HG02981 (cell line): ENCODE measurements at regions not wholly inside any gene's neighbourhood (a gene's known extent, or its start where the extent isn't known, plus 50 kb on each side); places are given as distances from the start of the nearest gene placed in this dataset.

ENCODE experiments used
- ATAC-seq: cut with Tn5 transposase; IDR thresholded peaks from one replicate; pipeline ENCODE4 v1.9.1; 2021; ENCODE audit warnings: mild to moderate bottlenecking, moderate library complexity; ENCODE audit not compliant: unreplicated experiment

DNA sequence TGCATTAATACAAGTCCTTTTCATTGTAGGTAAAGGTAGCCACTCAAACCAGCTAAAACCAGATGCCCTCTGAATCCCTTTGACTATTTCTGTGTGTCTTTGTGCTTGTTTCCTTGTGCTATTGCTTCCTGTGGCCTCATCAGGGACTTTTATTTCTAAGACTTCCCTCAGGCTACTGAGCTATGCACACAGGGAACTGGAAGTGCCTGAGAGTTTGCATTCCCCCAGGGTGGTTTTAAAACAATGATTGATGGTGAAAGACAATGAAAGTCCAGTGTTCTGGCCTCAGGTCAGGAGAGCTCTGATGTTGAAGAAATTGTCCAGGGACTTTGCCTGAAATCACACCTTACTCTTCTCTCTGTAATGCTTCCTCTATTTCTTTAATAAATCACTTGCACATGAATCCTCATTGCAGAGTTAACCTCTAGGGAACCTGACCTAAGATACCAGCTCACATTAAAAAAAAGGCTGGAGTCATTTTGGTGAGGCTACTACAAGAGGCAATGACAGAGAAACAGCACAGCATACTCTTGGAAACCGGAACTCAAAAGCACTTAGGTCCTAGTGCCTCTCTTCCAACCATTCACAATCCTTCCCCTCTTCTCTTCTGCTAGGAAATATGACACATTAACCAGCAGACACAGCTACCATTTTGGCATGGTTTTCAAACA lies 158.1 kb upstream of the NREP start:
- ATAC-seq, result no peak

DNA sequence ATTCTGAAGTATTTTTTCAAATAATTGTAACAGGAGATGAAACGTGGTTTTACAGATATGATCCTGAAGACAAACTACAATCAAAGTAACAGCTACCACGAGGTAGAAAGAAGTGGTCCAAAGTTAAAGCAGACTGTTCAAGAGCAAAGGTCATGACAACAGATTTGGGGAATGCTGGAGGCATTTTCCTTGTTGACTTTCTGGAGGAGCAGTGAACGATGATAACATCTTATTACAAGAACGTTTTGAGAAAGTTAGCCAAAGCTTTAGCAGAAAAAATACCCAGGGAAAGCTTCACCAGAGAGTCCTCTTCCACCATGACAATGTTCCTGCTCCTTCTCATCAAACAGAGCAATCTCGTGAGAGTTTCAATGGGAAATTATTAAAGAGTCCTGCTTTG lies 145.4 kb upstream of the NREP start:
- no peak for ATAC-seq

DNA sequence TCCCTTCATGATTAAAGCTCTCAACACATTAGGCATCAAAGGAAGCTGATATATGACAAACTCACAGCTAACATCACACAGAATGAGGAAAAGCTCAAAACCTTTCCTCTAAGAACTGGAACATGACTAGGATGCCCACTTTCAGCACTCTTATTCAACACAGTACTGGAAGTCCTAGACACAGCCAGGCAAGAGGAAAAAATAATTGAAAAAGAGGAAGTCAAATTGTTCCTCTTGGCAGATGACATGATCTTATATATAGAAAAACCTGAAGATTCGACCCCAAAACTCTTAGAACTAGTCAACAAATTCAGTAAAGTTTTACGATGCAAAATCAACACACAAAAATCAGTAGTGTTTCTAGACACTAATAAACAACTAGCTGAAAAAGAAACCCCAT lies 144.3 kb upstream of the NREP start:
- ATAC-seq, result no peak

DNA sequence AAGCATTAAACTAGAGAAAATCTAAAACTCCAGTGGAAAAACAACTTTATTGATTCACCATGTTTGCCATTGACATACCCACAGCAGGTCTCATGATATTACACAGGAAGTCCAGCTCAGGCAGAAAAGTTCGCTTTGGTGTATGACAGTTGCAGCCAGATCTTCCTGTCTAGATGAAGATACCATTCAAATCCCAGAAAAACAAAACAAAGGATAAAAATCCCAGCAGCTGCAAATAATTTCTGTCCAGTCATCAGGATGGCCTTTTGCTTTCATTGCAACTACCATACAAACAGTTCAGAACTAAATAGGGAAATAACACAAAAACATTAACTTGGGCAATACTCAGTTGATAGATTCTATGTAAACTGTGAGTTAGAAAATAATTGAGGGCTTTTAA lies 136.0 kb upstream of the NREP start:
- no peak for ATAC-seq

DNA sequence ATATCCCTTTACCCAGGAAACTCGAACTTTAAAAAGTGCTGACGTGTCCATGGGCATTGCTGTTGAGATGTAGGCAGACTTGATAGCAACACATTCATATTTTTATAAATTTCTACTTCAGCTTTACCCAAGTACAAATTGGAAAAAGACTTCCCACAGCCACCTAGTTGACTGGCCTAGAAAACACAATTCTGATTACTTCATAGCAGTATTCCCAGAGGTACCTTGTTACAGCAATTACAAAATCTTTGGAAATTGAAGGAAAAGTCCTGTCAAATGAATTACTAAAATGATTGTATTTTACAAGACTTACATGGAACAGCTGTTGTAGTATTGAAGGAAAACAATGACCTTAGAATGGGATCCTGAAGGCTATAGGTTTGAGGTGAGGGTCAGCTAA lies 130.7 kb upstream of the NREP start:
- ATAC-seq, result no peak

DNA sequence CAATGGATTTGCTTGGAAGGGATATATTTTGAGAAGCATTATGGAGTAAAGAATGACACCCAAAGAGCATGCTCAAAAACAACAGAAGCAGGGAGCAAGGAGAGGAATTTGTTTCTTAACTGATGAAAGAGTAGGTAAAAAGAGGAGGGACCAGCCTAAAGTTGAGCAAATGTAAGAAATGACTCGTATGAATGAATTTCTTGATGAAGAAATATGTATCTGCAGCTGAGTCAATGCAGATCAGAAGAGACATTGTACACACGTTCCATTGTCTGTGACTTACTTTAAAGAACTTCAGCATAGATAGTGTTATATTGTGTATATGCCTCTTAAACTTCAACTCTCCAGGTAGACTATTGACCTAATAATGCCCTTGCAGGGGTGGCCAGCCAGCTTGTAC lies 112.7 kb upstream of the NREP start:
- no peak for ATAC-seq

DNA sequence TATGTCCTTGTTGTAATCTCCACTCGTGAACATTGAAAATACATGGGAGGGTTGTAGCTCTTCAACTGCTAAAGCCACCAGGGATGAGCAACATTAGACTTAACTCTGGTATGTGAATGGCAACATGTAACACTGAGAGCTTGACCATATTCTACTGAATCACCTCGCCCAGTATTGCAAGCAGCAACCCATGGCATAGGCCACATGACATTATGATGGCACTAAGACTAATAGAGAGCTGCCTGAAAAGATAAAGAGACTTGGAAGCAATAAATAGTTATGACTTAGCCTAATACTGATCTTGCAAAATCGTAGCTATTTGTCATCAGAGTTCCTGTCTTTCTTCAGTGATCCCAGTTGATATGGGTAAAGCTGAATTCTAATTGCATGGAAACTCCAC lies 108.4 kb upstream of the NREP start:
- ATAC-seq, result no peak

DNA sequence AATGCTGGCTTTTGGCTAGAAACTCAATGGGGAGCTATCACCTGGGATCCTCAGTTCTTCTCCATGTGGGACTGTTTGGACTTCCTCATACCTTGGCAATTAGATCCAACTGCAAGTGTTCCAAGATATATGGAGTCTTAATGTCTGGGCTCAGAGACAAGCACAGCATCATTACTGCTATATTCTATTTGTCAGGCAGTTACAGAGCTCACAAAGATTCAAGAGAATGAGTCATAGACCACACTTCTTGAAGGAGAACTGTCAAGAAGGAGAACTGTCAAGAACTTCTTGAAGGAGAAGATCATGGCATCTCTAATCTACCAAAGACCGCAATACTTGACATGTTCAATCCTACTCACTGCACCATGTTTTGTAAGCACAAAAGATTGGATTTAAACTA lies 106.8 kb upstream of the NREP start:
- ATAC-seq, result no peak

DNA sequence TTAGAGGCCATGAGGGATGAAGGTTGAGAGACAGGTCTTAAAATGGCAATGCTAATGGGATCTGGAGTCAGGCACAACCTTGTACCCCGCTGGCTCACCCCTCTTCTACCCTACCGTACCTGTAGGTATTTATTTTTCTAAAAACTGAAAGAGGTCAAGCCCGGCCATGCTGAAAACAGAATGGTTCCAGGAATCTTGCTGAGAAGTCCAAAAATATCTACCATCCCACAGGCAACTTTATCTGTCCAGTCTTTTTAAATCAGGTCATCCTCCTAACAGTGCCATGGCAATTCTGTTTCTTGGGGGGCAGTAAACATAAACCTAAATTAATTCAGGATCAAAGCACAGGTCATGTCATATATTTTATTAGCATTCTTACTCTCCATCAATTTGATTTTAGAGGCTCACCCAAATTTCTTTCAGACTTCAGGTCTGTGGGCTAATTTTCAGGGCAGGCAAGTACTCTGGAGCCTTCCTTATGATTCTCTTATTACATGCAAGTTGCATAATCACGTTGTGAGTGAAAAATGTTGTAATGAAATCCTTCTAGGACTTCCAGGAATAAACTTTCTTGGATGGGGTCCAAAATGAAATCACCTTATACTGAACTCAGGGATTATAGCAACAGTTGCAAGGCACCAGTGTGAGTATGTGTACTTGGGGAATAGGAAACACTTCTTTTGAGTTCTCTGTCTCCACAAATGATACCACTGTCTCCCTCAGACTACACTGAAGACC lies 102.7 kb upstream of the NREP start:
- ATAC-seq, result no peak

DNA sequence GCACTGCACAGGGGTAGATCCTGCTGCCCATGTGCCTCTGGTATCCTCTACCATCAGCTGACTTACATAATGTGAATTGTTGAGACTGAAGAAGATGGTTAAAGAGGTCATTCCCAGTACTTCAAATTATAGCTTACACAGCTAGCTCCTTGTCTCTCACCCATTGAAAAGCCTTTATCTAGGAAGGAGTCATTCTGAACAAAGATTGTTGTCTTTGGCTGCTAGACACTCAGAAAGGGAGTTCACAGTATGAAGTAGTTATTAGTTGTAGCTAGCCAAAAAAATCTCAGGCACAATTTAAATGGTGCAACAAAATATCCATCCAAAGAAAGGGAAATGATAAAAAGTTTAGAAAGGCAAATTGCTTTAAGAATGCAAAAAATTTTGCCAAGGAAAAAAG lies 102.0 kb upstream of the NREP start:
- ATAC-seq, result no peak

DNA sequence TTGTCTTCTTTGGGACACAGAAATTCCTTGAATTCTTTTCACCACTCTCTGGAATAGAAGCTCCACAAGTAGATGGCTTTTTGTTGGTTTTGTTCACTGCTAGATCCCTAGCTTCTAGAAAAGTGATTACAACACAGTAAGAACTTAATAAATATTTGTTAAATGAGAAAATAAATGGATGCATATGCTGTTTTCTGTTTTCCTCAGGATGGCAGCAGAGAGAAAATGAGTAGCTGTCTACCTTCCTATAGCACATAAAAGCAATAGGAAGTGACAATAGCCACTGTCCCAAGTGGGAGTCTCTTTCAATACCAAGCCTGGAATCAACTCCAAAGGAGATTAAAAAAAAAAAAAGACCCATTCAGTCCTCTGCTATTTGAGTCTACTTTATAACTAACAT lies 100.6 kb upstream of the NREP start:
- ATAC-seq, result no peak

DNA sequence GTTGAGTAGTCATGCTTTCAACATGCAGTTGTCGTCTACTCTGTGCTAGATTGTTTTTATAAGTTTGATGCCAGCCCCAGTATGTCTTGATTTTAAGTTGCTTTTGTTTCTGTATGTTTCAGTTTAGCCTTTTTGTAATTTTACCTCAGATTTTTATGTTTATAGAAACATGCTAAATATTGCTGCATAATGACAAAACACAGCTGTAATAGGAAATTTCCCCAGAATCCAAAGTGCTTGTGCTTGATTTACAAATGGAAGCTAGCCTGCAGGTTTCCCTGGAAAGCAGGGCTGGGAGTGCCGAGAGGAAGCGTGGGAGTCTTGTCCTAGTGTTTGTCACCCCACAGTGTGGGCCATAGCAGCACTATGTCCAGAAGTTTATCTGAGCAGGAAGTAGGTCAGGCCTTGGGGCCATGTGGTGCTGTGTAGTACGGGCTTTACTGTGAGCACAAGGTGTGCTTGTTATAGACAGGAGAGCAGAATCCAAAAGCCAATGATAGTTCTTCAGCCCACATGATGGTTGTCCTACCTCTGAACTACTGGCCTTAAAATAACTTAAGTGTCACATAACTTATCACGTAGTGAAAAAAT lies 100.0 kb upstream of the NREP start:
- ATAC-seq, result no peak

DNA sequence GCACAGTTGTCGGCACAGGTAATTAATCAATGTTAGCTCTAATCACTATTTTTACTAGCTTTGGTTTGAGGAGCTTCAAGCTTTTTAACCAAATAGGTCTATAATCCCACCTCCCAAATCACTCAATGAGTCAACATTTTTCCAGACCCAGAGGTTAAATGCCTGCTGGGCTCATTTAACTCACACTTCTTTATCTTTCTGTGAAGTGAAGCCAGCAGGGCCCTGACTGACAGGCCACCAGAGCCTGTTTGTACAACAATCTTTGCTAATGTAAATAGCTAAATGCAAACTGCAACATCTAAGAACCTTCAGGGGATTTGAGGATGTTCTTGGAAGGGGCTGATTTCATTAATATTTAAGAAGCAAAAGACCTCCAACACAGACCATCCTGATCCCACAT lies 98.4 kb upstream of the NREP start:
- ATAC-seq, result no peak

DNA sequence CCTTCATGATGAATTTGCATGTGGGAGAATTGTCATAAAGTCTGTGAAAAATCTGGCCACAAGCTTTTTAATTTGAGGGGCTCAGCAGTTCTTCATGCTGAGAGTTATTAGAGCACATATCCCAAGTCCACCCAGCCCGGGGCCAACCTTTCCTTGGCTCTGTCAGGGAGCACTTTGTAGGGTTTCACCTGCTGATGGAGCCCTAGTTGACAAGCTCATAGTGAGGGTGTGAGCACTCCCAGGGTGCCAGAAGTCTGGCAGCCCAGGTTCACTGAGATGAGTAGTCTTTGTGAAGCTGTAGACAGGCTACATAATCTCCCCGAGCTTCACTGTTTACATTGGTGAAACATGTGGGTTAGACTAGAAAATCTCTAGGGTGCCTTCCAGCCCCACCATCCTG lies 97.2 kb upstream of the NREP start:
- peak; percentile 18 for ATAC-seq

DNA sequence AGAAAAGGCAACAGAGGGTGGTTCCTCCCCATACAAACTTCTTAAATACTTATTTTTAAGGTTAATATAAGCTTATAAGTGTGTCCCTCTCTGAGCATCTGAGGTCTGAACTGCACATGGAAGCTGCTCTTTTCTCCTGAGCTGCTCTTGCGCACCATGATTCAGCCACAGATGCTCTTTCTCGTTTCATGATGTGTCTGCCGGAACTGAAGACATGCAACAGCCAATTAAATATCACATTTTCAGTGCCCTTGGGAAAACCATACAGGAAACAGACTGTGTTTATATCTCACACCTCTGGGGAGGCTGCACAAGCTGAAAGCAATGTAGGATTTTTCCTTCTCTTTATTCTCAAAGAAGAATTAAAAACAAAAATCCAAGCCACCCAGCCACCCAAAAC lies 96.8 kb upstream of the NREP start:
- ATAC-seq, result peak; percentile 74

DNA sequence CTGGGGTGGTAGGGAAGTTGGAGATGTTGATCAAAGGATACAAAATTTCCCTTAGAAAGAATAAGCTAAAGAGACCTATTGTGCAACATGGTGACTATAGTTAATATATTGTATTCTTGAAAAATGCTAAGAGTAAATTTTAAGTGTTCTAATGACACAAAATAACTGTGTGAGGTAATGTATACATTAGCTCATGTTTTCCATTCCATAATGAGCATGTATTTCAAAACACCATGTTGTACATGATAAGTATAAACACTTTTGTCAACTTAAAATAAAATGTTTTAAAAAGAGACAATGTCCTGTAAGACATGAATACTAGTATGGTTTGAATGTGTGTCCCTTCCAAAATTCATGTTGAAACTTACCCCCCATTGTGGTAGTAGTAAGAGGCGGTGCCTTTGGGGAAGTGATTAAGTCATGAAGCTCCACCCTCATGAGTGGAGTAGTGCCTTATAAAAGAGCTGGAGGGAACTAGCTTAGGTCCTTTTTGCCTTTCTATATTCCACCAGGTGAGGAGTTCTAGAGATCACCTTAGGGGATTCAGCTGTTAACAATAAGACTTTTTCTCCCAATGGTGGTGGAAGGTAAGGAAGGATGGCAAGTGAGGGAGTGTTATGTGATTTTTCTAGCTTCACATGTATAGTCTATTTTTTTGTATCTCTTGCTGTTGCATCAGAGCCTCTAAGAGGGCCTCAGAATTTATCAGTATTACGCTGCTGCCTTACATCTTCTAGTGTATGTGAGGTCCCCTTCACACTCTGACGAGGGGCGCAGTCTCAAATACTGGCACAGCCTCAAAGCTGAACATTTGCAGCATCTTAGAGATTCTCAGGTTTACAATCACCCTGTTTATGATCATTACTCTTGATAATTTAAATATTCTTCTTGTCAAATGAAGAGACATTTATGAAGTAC lies 94.9 kb upstream of the NREP start:
- ATAC-seq, result no peak

DNA sequence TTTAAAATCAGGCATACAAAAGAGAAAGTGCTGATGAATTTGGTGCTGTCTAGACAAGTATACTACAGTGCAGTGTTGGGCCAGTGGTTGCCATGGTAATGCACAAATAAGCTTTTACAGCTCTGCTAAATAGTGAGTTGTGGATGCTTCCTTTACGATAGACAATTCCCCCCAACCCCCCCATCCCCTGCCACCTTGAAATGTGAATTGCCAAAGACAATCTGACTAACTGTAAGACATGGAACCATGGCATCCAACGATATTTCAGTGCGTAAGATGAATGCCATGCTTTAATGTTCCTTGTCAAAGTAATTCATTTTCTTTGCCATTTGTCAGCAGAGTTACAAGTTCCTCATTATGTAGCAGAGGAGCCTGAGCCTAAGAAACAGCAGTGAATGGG lies 91.5 kb upstream of the NREP start:
- no peak for ATAC-seq

DNA sequence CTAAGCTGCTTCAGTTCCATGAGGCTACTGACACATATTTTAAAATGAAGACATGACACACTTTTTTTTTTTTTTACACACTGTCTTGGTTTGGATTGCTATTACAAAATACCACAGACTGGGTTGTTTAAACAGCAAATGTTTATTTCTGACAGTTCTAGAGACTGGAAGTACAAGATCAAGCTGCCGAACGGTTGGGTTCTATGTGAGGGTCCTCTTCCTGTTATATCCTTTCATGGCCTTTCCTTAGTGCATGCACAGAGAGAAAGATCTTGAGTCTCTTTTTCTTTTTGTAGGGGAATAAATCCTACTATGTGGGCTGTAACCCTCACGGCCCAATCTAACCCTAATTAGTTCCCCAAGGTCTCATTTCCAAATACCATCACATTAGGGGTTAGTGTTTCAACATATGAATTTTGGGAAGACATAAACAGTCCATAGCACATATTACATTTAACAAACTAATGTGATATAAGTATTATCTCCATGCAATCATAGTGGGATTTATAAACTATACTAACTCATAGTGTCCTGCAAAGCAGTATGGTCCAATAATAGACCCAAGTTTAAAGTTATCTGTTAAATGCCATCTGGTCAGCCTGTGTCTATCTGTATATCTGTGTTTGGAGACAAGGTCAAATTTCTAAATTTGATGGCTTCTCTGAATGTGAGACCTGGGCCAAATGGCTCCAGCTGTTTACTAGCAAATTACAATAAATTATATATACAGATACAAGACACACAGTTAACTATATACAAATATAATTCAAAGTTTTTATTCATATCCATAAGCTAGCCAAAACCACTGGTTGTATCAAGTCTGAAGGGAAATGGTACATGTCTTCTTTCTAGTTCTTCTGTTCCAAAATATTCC lies 90.3 kb upstream of the NREP start:
- ATAC-seq, result no peak

DNA sequence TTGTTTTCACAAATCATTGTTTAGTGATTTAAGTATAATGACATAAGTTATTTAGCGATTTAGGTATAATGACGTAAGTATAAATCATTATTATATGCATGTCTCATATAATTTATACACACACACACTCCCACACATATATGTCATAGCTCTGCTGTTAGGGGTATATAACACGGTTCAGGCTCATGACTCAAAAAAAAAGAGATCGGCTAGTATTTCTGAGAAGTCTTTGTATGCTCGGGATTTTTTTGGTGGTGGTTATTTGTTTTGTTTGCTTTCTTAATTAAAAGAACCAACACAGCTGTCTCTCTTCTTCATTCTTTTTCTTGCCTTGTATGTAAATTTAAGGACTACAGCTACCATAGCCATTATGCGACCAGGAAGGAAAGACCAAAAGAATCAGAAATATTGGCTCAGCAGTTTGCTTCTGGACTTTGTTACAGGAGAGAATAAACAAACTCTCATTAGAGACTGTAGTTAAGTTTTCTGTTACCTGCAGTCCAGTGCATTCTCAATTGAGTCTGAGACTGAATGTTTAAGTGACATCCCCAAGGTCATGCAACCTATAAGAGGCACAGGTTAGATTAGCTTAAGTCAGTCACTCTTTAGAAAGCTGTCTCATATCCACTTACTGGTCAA lies 83.2 kb upstream of the NREP start:
- ATAC-seq, result no peak

DNA sequence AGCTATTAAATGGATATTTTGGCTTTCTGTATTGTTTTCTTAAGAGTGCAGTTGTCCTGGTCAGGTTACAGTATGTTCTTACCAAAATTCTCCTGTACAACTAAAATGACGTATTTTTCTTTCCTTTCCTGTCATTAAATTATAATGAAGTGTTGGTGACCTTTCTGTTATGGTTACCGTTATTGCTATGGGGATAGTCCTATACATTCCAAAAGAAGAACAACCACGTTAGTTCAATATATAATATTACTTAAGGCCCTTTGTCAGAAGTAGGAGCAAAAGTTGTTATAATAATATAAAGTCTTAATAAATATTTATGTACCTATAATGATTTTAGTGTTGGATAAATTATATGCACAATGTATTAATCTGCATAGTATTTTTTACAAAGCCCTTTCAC lies 82.4 kb upstream of the NREP start:
- ATAC-seq, result no peak
